Activated CD4-positive, CD25-positive, alpha-beta regulatory T cell treated with anti-CD3 and anti-CD28 coated beads, Interleukin-2, amount 50 U/mL, for 72 hours (primary cell): ENCODE measurements at regions not wholly inside any gene's neighbourhood (a gene's known extent, or its start where the extent isn't known, plus 50 kb on each side); places are given as distances from the start of the nearest gene placed in this dataset.

Source experiments
- DNase-seq: peaks from one replicate; pipeline ENCODE4 v3.0.0; 2021

DNA sequence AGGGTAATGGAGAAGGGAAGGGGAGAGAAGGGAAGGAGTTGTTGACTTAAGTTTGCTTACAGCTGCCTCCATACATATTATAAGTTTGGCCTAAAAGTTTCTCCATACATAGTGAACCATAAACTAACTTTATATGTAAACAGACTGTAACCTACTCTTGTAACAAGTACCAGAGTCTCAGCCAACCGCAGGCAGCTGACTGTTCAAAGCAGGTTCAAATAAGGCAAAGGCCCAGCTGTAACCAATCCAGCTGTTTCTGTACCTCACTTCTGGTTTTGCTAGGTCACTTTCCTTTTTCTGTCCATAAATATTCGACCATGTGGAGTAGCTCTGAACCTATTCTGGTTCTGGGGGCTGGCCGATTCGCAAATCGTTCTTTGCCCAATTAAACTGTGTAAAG lies 591.2 kb downstream of the INSC start:
- DNase-seq: no peak

- no peak for DNase-seq
Observed at GRCh38 chr11:15707194-15707593, 592.5 kb downstream of the INSC start.

GRCh38 chr11:15707971-15708370 lies 593.2 kb downstream of the INSC start:
- DNase-seq: no peak

GRCh38 chr11:15710580-15711275 lies 596.0 kb downstream of the INSC start:
- DNase-seq: no peak

DNA sequence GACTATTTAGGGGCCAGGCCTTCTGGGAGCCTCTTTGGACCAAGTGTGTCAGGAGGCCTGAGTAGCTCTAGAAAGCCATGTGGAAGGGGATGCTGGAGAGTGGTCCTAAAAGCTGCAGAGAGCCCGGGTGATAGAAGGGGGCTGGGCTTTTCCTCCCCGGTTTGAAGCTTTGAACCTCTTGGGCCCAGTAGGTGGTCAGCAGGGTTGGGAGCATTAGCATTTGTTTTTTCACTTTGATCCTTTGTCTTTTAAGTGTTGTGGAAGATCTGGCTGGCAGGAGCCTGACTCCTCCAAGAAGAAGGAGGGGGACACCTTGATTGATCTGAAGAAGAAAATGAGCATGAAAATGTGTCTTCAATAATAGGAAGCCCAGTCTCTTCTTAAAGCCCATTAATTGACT lies 596.6 kb downstream of the INSC start:
- DNase-seq: no peak

- no peak for DNase-seq
Observed at GRCh38 chr11:15714641-15715399, 600.1 kb downstream of the INSC start.

- DNase-seq: no peak
Observed at GRCh38 chr11:15716550-15716949, 601.8 kb downstream of the INSC start.

DNA sequence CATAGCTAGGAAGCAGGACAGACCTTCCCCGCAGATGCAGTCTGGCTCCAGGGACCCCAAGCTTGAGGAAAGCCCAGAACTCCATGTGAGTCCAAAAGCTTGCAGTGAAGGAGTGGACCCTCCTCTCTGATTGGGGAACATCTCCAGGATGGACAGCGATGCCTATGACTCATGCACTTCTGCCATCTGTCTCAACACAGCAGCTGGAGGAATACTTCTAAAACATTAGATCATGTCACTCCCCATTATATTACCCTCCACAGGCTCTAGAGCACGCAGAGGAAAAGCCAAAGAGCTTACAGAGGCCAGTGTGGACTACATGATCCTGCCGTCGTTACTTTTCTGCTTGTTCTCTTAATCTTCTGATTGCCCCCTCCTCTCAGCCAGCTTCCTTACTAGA lies 605.7 kb downstream of the INSC start:
- DNase-seq: no peak

GRCh38 chr11:15723966-15724365 lies 609.2 kb downstream of the INSC start:
- no peak for DNase-seq

GRCh38 chr11:15724601-15725000 lies 609.9 kb downstream of the INSC start:
- DNase-seq: no peak

DNA sequence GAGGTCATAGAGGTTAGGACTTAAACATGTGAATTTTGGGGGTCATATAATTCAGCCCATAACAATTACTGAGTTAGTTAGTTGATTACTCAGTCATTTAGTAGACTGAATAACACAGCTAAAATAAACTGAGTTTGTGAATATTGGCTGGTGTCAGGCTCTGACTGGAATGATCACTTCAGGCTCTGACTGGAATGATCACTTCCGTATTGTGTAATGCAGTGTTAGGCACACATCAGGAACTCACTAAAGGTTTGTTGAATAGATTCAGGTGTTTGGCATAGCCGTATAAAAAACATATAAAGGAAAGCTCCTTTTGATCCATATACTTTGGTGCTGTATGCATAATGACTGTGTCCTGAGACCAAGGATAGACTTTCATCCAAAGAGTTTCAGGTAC lies 610.5 kb downstream of the INSC start:
- no peak for DNase-seq

DNA sequence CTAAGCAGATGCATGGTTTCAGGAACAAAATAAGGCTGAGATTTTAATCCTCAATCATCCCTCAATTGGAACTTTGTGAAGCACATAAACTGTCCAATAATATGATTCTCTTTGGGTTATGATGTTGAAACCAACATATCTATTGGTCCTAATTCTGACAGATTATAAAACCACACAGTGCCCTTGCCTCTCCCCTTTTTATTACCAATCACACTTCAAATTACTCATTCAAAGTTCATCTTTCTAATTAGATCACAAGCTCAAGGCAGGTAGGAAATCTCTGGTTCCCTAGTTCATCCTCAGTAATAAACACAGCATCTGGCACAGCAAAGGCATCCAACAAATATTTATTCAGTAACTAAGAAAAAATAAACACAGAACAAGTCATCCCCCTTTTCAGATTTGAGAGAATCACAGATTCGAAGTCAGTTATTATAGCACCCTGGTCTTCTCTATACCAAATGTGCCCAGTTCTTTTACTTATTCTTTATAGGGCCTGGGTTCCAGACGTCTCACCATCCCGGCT lies 611.6 kb downstream of the INSC start:
- no peak for DNase-seq

DNA sequence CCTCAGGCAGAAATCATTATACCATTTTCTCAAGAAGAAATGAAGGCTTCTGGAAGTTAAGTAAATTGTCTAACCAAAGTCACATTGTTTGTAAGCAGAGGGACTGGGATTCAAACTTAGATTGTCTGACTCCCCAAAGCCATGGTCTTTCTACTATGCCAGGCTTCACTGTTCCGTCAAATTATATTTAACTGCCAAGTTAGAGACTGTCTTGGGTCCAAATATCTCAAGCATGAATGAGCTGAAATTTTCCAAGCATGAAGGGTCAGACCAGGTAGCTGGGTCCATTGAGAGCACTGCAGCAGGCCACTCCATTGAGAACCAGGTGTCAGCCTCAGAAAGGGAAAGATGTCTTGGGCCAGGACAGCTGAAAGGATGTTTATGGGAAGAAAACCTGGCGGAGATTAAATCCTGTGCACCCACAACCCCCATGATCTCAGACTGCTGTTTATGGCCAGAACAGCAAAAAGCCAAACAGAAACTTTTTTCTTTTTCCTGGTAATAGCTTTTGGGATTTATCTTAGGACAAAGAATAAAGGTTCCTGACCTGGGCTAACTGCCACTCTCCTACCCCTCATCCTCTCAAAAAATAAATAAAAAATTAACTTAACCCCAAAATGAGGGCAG lies 612.3 kb downstream of the INSC start:
- DNase-seq: no peak

- no peak for DNase-seq
Observed at GRCh38 chr11:15727520-15727914, 612.8 kb downstream of the INSC start.

DNA sequence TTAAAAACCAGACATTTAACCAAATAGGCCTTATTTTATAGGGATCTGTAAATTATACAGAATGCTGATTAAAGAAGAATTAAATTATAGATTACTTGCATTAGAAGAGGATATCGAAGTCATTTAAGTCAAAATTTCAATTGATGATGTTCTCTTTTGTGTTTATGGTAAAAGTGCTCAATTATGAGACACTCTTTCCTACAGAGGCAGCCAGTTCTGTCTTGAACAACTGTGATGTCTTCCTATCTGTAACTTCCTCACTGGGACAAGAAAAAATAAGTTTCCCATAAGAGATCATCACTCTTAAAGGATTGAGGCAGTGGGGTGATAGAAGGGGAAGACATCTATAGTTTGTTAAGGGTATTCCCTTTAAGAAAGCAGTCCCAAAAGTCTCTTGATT lies 613.5 kb downstream of the INSC start:
- no peak for DNase-seq

- no peak for DNase-seq
Observed at GRCh38 chr11:15730263-15730994, 615.7 kb downstream of the INSC start.

- DNase-seq: no peak
Observed at GRCh38 chr11:15730995-15731385, 616.3 kb downstream of the INSC start.

GRCh38 chr11:15735706-15736105 lies 620.6 kb downstream of the SOX6 start:
- no peak for DNase-seq

DNA sequence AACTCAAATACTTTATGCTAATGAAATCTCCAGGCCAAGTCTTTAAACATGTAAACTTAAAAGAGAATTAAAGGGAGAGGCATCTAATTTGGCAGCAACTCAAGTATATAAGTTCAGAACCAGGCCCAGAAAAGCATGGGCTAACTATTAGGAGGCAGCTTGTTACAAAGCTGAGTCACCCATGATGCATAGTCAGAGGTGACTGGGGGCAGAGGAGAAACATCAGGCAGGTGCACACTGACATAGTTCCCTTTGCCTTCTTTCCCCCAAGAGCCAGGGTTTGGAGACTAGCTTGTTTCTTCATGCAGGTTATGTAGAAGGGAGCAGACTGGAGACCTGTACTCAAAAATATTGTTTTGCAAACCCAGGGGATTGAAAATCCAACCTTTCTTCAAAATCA lies 619.0 kb downstream of the SOX6 start:
- no peak for DNase-seq

GRCh38 chr11:15738931-15739330 lies 617.4 kb downstream of the SOX6 start:
- DNase-seq: no peak

GRCh38 chr11:15742626-15743519 lies 613.5 kb downstream of the SOX6 start:
- no peak for DNase-seq

DNA sequence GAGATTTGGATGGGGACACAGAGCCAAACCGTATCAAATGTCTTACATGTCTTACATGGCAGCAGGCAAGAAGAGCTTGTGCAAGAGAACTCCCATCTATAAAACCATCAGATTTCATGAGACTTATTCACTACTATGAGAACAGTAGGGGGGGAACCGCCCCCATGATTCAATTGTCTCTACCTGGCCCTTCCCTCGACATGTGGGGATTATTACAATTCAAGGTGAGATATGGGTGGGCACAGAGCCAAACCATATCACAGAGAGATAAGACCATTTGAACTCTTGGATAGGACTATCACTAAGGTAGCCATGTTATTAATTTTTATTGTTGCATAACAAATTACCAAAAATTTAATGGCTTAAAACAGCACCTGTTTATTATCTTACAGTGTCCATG lies 611.7 kb downstream of the SOX6 start:
- DNase-seq: no peak
